ENCODE measurements at regions not wholly inside any gene's neighbourhood (a gene's known extent, or its start where the extent isn't known, plus 50 kb on each side); places are given as distances from the start of the nearest gene placed in this dataset.

DNA sequence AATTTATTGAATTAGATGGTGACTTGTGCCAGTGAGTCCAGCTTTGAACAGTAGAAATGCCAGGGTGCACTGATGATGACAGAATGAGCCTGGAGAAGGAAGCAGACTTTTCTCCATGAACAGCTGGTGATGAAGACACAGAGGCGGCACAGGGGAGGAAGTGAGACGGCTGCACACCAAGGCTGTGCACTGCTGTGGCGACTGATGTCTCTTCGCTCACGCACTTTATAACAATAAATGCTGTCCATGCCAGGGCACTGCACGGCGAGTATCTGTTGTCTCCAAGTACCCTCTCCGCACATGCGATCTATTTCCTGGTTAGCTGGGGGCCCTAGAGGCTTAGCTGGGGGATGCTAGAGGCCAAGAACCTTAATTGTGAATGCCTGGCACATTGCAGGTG is 175.2 kb downstream of the TMEM200C start:
- no peak for TF ChIP-seq EZH2 (IDR thresholded peaks at IDR 0.05)
- no peak for TF ChIP-seq POLR2AphosphoS5 (IDR thresholded peaks at IDR 0.05; ENCODE audit: borderline replicate concordance, low read depth, low read length)
